IMR-90 (cell line): ENCODE measurements at regions not wholly inside any gene's neighbourhood (a gene's known extent, or its start where the extent isn't known, plus 50 kb on each side); places are given as distances from the start of the nearest gene placed in this dataset.

Experiments
- ATAC-seq: fragments of 200-7000 bp; cut with Tn5 transposase; 2 replicates; pipeline ENCODE4 v1.9.1; 2020; ENCODE audit warnings: low read depth, mild to moderate bottlenecking, moderate library complexity
- BruUV-seq: library from RNA; stranded (reverse); fragments of 400-500 nt; replicated peaks from 2 replicates; lab custom pipeline; 2021; lab: Mats Ljungman, UMichigan
- CTCF ChIA-PET: fragments of 300-600 bp; formaldehyde crosslinking; extraction: SDS; loops from one replicate; lab custom pipeline; 2021; ENCODE audit warnings: antibody characterized with exemption; lab: Yijun Ruan, JAX
- POLR2A ChIA-PET: fragments of 300-600 bp; sonication (Branson Sonifier 250); formaldehyde crosslinking; loops from one replicate; lab custom pipeline; 2022; ENCODE audit warnings: antibody characterized with exemption; ENCODE audit not compliant: unreplicated experiment; lab: Charles Lee
- DNase-seq: peaks from one replicate; pipeline ENCODE4 v3.0.0; 2013
- H2AFZ ChIP-seq: replicated peaks from 2 replicates; pipeline ENCODE3; 2013; ENCODE audit warnings: low read length, mild to moderate bottlenecking; ENCODE audit not compliant: poor library complexity
- H2AK5ac ChIP-seq: 2 replicates; pipeline ENCODE4 v1.6.1; 2013; ENCODE audit warnings: low read depth, low read length, inconsistent platforms
- H2AK9ac ChIP-seq: replicated peaks from 2 replicates; pipeline ENCODE3; 2013; ENCODE audit warnings: mild to moderate bottlenecking, low read depth, low read length, moderate library complexity; ENCODE audit not compliant: poor library complexity
- H2BK120ac ChIP-seq: 2 replicates; pipeline ENCODE4 v1.6.1; 2013; ENCODE audit warnings: low read depth, low read length, inconsistent platforms
- H2BK15ac ChIP-seq: 3 replicates; pipeline ENCODE4 v1.6.1; 2013; ENCODE audit warnings: low read depth, low read length, inconsistent platforms
- H2BK20ac ChIP-seq: 2 replicates; pipeline ENCODE4 v1.6.1; 2013; ENCODE audit warnings: low read depth, mild to moderate bottlenecking, inconsistent platforms, low read length, moderate library complexity
- H2BK5ac ChIP-seq: 2 replicates; pipeline ENCODE4 v1.6.1; 2013; ENCODE audit warnings: mild to moderate bottlenecking, low read depth, low read length, inconsistent platforms; ENCODE audit not compliant: poor library complexity, severe bottlenecking
- H3K14ac ChIP-seq: replicated peaks from 2 replicates; pipeline ENCODE4 v1.6.1; 2013; ENCODE audit warnings: low read depth, low read length, inconsistent platforms
- H3K18ac ChIP-seq: 2 replicates; pipeline ENCODE4 v1.6.1; 2013; ENCODE audit warnings: low read depth, low read length, control low read depth
- H3K23ac ChIP-seq: 2 replicates; pipeline ENCODE4 v1.6.1; 2013; ENCODE audit warnings: low read depth, low read length, inconsistent platforms
- H3K27ac ChIP-seq: 2 replicates; pipeline ENCODE4 v1.5.1; 2013; ENCODE audit warnings: mild to moderate bottlenecking, control low read depth, low read length; ENCODE audit not compliant: insufficient read depth
- H3K27me3 ChIP-seq: 2 replicates; pipeline ENCODE4 v1.6.1; 2013; ENCODE audit warnings: low read length; ENCODE audit not compliant: control insufficient read depth, insufficient read depth
- H3K36me3 ChIP-seq: 2 replicates; pipeline ENCODE4 v1.6.1; 2013; ENCODE audit warnings: low read length, mixed read lengths; ENCODE audit not compliant: control insufficient read depth, insufficient read depth
- H3K4ac ChIP-seq: 2 replicates; pipeline ENCODE4 v1.6.1; 2013; ENCODE audit warnings: low read depth, low read length, inconsistent platforms
- H3K4me1 ChIP-seq: 2 replicates; pipeline ENCODE4 v1.6.1; 2013; ENCODE audit warnings: low read length, mixed read lengths; ENCODE audit not compliant: control insufficient read depth, insufficient read depth
- H3K4me2 ChIP-seq: 2 replicates; pipeline ENCODE4 v1.6.1; 2013; ENCODE audit warnings: low read depth, mild to moderate bottlenecking, control low read depth, low read length, moderate library complexity
- H3K4me3 ChIP-seq: 2 replicates; pipeline ENCODE4 v1.5.1; 2013; ENCODE audit warnings: low read depth, mild to moderate bottlenecking, control low read depth, low read length, moderate library complexity; ENCODE audit not compliant: insufficient read depth
- H3K56ac ChIP-seq: 2 replicates; pipeline ENCODE4 v1.6.1; 2013; ENCODE audit warnings: low read length, inconsistent platforms; ENCODE audit not compliant: insufficient read depth; ENCODE audit errors: extremely low read depth
- H3K79me1 ChIP-seq, 2 experiments: 2 replicates each; pipeline ENCODE4 v1.6.1; 2013; ENCODE audit warnings: low read length in 2 of 2, inconsistent platforms in 1 of 2, low read depth in 1 of 2
- H3K9ac ChIP-seq: 2 replicates; pipeline ENCODE4 v1.6.1; 2013; ENCODE audit warnings: low read depth, low read length, control low read depth
- H3K9me1 ChIP-seq: 2 replicates; pipeline ENCODE4 v1.6.1; 2013; ENCODE audit warnings: low read length, inconsistent platforms; ENCODE audit not compliant: insufficient read depth
- H3K9me3 ChIP-seq: 2 replicates; pipeline ENCODE4 v1.6.1; 2013; ENCODE audit warnings: low read length; ENCODE audit not compliant: control insufficient read depth, insufficient read depth
- H4K20me1 ChIP-seq: 2 replicates; pipeline ENCODE4 v1.6.1; 2013; ENCODE audit warnings: low read length, inconsistent platforms; ENCODE audit not compliant: insufficient read depth
- H4K5ac ChIP-seq: 2 replicates; pipeline ENCODE4 v1.6.1; 2013; ENCODE audit warnings: mild to moderate bottlenecking, low read depth, low read length, control low read depth
- H4K8ac ChIP-seq, 2 experiments: 2 replicates each; pipeline ENCODE4 v1.6.1; 2013; ENCODE audit warnings: low read depth in 2 of 2, low read length in 2 of 2, control low read depth in 1 of 2, inconsistent platforms in 1 of 2
- H4K91ac ChIP-seq: 2 replicates; pipeline ENCODE4 v1.6.1; 2013; ENCODE audit warnings: low read depth, low read length, inconsistent platforms; ENCODE audit not compliant: insufficient read depth
- MAFK ChIP-seq: IDR thresholded peaks from 2 replicates; pipeline ENCODE4 v1.6.1; 2012; ENCODE audit warnings: low read depth, low read length, improper control_type of control experiment
- WGBS, 2 experiments: methylation state at CpG; one replicate each; pipeline versions ENCODE4 v1.1.5 to v1.1.7; 2013; ENCODE audit warnings: missing lambda C conversion rate in 2 of 2; ENCODE audit not compliant: insufficient read length in 1 of 2; ENCODE audit errors: extremely low coverage in 2 of 2; 5-methylcytosine and 5-hydroxymethylcytosine counted together
- dilution Hi-C: fragments of 300-500 bp; cut with HindIII; formaldehyde crosslinking; loops from one replicate; pipeline ENCODE4 v1.14.3; 2018; ENCODE audit warnings: low sequenced_read_pairs; ENCODE audit not compliant: unreplicated experiment
- in situ Hi-C: fragments of 300-500 bp; cut with MboI; formaldehyde crosslinking; loops from 3 replicates; pipeline ENCODE4 v1.14.3; 2019; ENCODE audit warnings: low sequenced_read_pairs, inconsistent platforms, mixed read lengths
- intact Hi-C: fragments of 100-400 bp; cut with micrococcal nuclease; formaldehyde crosslinking; loops from 2 replicates; pipeline ENCODE4 v1.10.0; 2022
- TF ChIP-seq, protein P1 (sequence below): conservative IDR thresholded peaks from 2 replicates; pipeline ENCODE4 v1.5.1; 2012; ENCODE audit warnings: mild to moderate bottlenecking, low read depth, low read length, improper control_type of control experiment

DNA sequence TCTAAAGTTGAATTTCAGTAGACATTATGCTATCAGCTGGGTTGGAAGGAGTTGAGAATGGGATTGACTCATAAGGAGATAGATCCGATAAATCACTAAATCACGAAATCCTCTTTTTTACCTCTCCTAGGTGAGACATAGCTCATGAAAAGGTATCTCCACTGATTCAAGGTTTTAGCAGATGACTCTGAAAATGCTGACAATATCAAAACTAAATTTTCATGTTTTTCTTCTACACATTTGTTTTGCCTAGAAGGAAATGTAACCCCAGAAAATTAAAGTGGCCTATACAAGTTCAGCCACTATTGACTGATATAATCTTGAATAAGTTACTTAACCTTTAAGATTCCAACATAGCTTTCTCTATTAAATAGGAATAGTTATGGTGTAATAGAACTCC lies 82.2 kb upstream of the VWDE start:
- no peak overlapping the region for H2BK120ac ChIP-seq
- peak; percentile 48; the same call in 1 of the 2 replicates for TF ChIP-seq MAFK
- TF ChIP-seq, protein P1, sequence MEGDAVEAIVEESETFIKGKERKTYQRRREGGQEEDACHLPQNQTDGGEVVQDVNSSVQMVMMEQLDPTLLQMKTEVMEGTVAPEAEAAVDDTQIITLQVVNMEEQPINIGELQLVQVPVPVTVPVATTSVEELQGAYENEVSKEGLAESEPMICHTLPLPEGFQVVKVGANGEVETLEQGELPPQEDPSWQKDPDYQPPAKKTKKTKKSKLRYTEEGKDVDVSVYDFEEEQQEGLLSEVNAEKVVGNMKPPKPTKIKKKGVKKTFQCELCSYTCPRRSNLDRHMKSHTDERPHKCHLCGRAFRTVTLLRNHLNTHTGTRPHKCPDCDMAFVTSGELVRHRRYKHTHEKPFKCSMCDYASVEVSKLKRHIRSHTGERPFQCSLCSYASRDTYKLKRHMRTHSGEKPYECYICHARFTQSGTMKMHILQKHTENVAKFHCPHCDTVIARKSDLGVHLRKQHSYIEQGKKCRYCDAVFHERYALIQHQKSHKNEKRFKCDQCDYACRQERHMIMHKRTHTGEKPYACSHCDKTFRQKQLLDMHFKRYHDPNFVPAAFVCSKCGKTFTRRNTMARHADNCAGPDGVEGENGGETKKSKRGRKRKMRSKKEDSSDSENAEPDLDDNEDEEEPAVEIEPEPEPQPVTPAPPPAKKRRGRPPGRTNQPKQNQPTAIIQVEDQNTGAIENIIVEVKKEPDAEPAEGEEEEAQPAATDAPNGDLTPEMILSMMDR, result no peak
- H3K36me3 ChIP-seq, result no peaks in the 10 kb centered on the region
- no CpG with 5 or more reads among the region's 2 CpGs for WGBS, 2 experiments
- CTCF ChIA-PET, result no interaction called here
- H3K18ac ChIP-seq, result no peak overlapping the region
- DNase-seq (no peak), ATAC-seq (no peak)
- no peak overlapping the region for H4K5ac ChIP-seq
- in situ Hi-C loops (loop anchor here (25.0 kb wide), 4 partner anchors 99 to 1049 kb away; partner anchors contain the start of gene THSD7A), intact Hi-C loops (no loop called here), dilution Hi-C loops (no loop called here)
- H3K27me3 ChIP-seq, result no peaks in the 10 kb centered on the region
- H3K4me3 ChIP-seq, result no peak overlapping the region
- H3K9me3 ChIP-seq, result no peaks in the 10 kb centered on the region
- no peak overlapping the region for H3K4ac ChIP-seq
- H4K8ac ChIP-seq, result no peak overlapping the region
- no peak overlapping the region for H2BK20ac ChIP-seq
- BruUV-seq, result no TSS peak
- H3K9ac ChIP-seq, result no peak overlapping the region
- no peaks in the 10 kb centered on the region for H3K4me1 ChIP-seq
- no peak overlapping the region for H2AK5ac ChIP-seq
- no peaks in the 10 kb centered on the region for H3K79me1 ChIP-seq
- H2AFZ ChIP-seq, result no peak overlapping the region
- H3K23ac ChIP-seq, result no peak overlapping the region
- no peak overlapping the region for H3K56ac ChIP-seq
- no peaks in the 10 kb centered on the region for H4K20me1 ChIP-seq
- POLR2A ChIA-PET, result no interaction called here
- H3K9me1 ChIP-seq, result no peaks in the 10 kb centered on the region
- no peak overlapping the region for H3K14ac ChIP-seq
- no peak overlapping the region for H4K91ac ChIP-seq
- H2BK15ac ChIP-seq, result no peak overlapping the region
- H2AK9ac ChIP-seq, result no peak overlapping the region
- H3K4me2 ChIP-seq, result no peak overlapping the region
- no peak overlapping the region for H2BK5ac ChIP-seq
- H3K27ac ChIP-seq, result no peak overlapping the region
